NOMO-1 treated with dmso at 0.1 percent for 144 hours (cell line): ENCODE measurements at regions not wholly inside any gene's neighbourhood (a gene's known extent, or its start where the extent isn't known, plus 50 kb on each side); places are given as distances from the start of the nearest gene placed in this dataset.

Source experiments
- DNase-seq: peaks from one replicate; lab custom pipeline; 2025; ENCODE audit not compliant: unreplicated experiment; lab: John Stamatoyannopoulos, UW

- no peak for DNase-seq
These were observed 288.7 kb upstream of the FLRT2 start for GRCh38 chr14:85241022-85241855.

GRCh38 chr14:85242666-85243065 is 287.3 kb upstream of the FLRT2 start:
- no peak for DNase-seq

GRCh38 chr14:85243321-85243720 is 286.6 kb upstream of the FLRT2 start:
- DNase-seq = no peak

- DNase-seq = no peak
These were observed 282.9 kb upstream of the FLRT2 start for GRCh38 chr14:85247071-85247470.

- no peak for DNase-seq
These were observed 280.9 kb upstream of the FLRT2 start for GRCh38 chr14:85248881-85249635.

- DNase-seq = no peak
These were observed 279.3 kb upstream of the FLRT2 start for GRCh38 chr14:85250414-85251189.

GRCh38 chr14:85252011-85252410 is 277.9 kb upstream of the FLRT2 start:
- DNase-seq = no peak

- DNase-seq = no peak
These were observed 275.2 kb upstream of the FLRT2 start for GRCh38 chr14:85254711-85255110.

GRCh38 chr14:85257287-85257686 is 272.7 kb upstream of the FLRT2 start:
- no peak for DNase-seq

GRCh38 chr14:85263916-85264675 is 265.8 kb upstream of the FLRT2 start:
- DNase-seq = no peak

- no peak for DNase-seq
These were observed 256.8 kb upstream of the FLRT2 start for GRCh38 chr14:85273099-85273677.

GRCh38 chr14:85273952-85274351 is 256.0 kb upstream of the FLRT2 start:
- no peak for DNase-seq

GRCh38 chr14:85276161-85276978 is 253.6 kb upstream of the FLRT2 start:
- DNase-seq = no peak

GRCh38 chr14:85276979-85277228 is 253.0 kb upstream of the FLRT2 start:
- DNase-seq = no peak

- DNase-seq = no peak
These were observed 250.5 kb upstream of the FLRT2 start for GRCh38 chr14:85279407-85279806.

GRCh38 chr14:85280074-85280473 is 249.9 kb upstream of the FLRT2 start:
- DNase-seq = no peak

GRCh38 chr14:85281921-85282320 is 248.0 kb upstream of the FLRT2 start:
- DNase-seq = no peak

- no peak for DNase-seq
These were observed 241.9 kb upstream of the FLRT2 start for GRCh38 chr14:85288041-85288440.

- DNase-seq = no peak
These were observed 238.2 kb upstream of the FLRT2 start for GRCh38 chr14:85291731-85292130.
